ENCODE measurements at regions not wholly inside any gene's neighbourhood (a gene's known extent, or its start where the extent isn't known, plus 50 kb on each side); places are given as distances from the start of the nearest gene placed in this dataset.

DNA sequence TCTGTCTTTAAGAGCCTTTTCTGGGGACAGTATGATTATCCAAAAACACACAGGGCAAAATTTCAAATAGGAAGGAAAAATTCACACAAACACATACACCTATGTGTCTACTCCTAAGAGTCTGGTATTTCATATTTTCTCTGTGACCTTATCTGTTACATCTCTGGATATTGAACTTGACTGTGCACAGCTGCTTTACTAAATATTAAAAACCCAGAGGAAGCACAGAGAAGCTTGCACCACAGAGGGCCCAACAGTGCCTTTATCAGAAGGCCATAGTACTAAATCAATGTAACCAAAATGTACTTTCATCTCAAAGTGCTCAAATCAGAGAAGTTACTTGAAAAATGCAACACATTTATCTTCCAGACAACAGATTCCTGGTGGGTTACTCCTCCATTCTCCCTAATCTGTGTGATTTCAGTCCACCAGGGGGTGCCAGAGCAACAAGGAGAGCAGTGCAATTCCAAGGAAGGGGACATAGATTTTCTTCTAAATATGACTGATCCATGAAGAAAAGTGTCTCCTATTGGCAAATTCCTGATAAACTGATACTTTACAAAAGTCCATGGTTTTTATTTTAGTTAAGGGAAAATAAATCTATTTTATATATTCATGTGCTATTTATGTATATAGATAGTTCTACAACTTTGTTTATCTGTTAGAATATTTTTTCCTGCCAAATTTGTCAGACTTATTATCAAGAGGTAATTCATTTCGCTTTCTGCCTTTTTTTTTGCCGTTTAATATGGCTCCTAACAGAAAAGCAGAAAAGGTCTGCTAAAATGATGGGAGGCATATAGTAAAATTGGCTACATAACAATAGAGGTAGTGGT is 617.6 kb downstream of the LRFN5 start:
- Histone ChIP-seq H3K27me3 (ENCODE audit: control insufficient read depth, insufficient read depth, low read length) (no peaks in the 10 kb centered on the region), H3K36me3 (ENCODE audit: control insufficient read depth, insufficient read depth, low read length) (no peaks in the 10 kb centered on the region), H3K27ac (ENCODE audit: low read depth, low read length) (no peak overlapping the region), H3K4me3 (ENCODE audit: low read depth, low read length) (no peak overlapping the region), H3K4me1 (ENCODE audit: control insufficient read depth, insufficient read depth, low read length) (no peaks in the 10 kb centered on the region), H3K9me3 (ENCODE audit: control insufficient read depth, insufficient read depth, low read length) (no peaks in the 10 kb centered on the region), H3K9ac (ENCODE audit: low read depth, low read length) (no peak overlapping the region)

DNA sequence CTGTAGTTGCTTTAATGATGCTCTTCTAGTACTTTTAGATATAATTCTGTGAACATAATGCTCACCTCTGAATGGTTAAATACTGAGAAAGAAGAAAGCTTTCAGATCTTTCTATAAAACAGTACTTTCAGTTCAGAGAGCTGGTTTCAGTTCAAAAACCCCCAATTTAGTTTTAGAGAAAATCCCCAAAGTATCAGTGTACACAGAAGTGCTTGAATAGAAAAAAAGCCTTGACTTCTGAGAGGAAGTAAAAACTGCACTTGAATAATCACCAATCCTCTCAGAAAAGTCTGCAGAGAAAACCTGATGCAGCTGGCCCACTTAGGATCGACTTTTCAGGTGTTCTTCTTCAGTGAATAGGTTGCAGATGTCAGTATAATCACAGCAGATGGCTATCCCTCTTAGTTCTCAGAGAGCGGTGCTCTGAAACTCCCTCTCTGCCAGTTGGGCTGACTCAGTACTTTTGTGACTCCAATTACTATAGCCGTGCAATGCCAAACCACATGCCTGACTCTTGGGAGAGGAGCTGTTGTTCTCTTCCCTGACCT is 616.3 kb downstream of the LRFN5 start:
- no peaks in the 10 kb centered on the region for H3K4me1 ChIP-seq (ENCODE audit: control insufficient read depth, insufficient read depth, low read length)
- H3K27ac ChIP-seq (ENCODE audit: low read depth, low read length) = no peak overlapping the region
- H3K36me3 ChIP-seq (ENCODE audit: control insufficient read depth, insufficient read depth, low read length) = no peaks in the 10 kb centered on the region
- H3K9me3 ChIP-seq (ENCODE audit: control insufficient read depth, insufficient read depth, low read length) = no peaks in the 10 kb centered on the region
- H3K27me3 ChIP-seq (ENCODE audit: control insufficient read depth, insufficient read depth, low read length) = no peaks in the 10 kb centered on the region
- no peak overlapping the region for H3K9ac ChIP-seq (ENCODE audit: low read depth, low read length)
- no peak overlapping the region for H3K4me3 ChIP-seq (ENCODE audit: low read depth, low read length)

DNA sequence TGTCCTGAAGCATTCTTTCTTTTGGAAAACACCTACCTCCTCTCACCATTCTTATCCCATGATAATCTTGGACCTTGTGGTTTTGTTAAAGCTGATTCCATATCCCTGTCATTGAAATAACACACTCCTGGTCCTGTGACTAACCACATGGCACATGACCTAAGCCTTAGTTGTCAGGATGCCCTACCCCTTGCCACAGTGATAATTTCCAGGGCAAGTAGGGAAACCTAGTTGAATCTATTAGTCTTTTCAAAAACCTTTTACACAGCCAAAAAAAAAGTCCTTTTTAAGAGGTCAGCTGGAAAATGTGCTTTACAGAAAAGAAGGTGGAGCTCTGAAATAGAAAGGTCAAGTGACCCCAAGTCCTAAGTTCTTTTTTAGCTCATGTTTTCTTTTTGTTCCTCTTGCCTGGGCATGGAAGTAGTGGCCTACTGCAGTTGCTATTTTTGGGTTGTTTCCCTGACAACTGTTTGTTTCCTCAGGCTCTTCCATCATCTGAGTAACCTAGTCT is 608.4 kb downstream of the LRFN5 start:
- Histone ChIP-seq H3K27ac (ENCODE audit: low read depth, low read length) (no peak overlapping the region), H3K4me3 (ENCODE audit: low read depth, low read length) (no peak overlapping the region), H3K27me3 (ENCODE audit: control insufficient read depth, insufficient read depth, low read length) (no peaks in the 10 kb centered on the region), H3K9ac (ENCODE audit: low read depth, low read length) (no peak overlapping the region), H3K36me3 (ENCODE audit: control insufficient read depth, insufficient read depth, low read length) (no peaks in the 10 kb centered on the region), H3K4me1 (ENCODE audit: control insufficient read depth, insufficient read depth, low read length) (no peaks in the 10 kb centered on the region), H3K9me3 (ENCODE audit: control insufficient read depth, insufficient read depth, low read length) (no peaks in the 10 kb centered on the region)

DNA sequence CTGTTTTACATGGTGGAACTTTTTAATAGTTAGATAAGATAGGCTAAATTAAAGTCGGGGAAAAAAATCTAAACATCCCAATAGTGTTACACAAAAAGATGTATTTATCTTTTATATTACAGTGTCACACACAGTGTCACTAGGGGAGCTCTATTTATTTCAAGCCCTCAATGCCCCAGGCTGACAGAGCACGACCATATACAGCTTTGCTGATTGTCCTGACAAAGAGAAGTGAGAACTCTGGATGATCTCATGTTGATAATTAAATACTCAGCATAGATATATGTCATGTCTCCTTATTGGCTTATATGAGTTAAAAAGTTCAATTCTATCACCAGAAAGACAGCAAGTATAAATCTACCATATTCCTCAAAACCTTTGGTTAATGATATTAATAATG is 594.3 kb downstream of the LRFN5 start:
- Histone ChIP-seq H3K4me3 (ENCODE audit: low read depth, low read length) (no peak overlapping the region), H3K4me1 (ENCODE audit: control insufficient read depth, insufficient read depth, low read length) (no peaks in the 10 kb centered on the region), H3K27ac (ENCODE audit: low read depth, low read length) (no peak overlapping the region), H3K36me3 (ENCODE audit: control insufficient read depth, insufficient read depth, low read length) (no peaks in the 10 kb centered on the region), H3K9me3 (ENCODE audit: control insufficient read depth, insufficient read depth, low read length) (no peaks in the 10 kb centered on the region), H3K9ac (ENCODE audit: low read depth, low read length) (no peak overlapping the region), H3K27me3 (ENCODE audit: control insufficient read depth, insufficient read depth, low read length) (no peaks in the 10 kb centered on the region)

DNA sequence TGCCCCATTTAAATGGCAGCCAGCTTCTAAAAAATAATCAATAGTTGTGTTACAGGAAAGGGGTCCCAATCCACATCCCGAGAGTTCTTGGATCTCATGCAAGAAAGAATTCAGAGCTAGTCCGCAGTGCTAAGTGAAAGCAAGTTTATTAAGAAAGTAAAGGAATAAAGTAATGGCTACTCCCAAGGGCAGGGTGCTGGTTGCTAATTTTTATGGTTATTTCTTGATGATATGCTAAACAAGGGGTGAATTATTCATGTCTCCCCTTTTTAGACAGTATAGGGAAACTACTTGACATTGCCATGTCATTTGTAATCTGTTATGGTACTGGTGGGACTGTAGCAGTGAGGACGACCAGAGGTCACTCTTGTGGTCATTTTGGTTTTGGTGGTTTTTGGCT is 591.3 kb downstream of the LRFN5 start:
- Histone ChIP-seq H3K27ac (ENCODE audit: low read depth, low read length) (no peak overlapping the region), H3K27me3 (ENCODE audit: control insufficient read depth, insufficient read depth, low read length) (no peaks in the 10 kb centered on the region), H3K36me3 (ENCODE audit: control insufficient read depth, insufficient read depth, low read length) (no peaks in the 10 kb centered on the region), H3K9me3 (ENCODE audit: control insufficient read depth, insufficient read depth, low read length) (no peaks in the 10 kb centered on the region), H3K4me3 (ENCODE audit: low read depth, low read length) (no peak overlapping the region), H3K4me1 (ENCODE audit: control insufficient read depth, insufficient read depth, low read length) (peaks cover 5% of the 10 kb centered on the region; the same call in 1 of the 2 replicates), H3K9ac (ENCODE audit: low read depth, low read length) (no peak overlapping the region)

DNA sequence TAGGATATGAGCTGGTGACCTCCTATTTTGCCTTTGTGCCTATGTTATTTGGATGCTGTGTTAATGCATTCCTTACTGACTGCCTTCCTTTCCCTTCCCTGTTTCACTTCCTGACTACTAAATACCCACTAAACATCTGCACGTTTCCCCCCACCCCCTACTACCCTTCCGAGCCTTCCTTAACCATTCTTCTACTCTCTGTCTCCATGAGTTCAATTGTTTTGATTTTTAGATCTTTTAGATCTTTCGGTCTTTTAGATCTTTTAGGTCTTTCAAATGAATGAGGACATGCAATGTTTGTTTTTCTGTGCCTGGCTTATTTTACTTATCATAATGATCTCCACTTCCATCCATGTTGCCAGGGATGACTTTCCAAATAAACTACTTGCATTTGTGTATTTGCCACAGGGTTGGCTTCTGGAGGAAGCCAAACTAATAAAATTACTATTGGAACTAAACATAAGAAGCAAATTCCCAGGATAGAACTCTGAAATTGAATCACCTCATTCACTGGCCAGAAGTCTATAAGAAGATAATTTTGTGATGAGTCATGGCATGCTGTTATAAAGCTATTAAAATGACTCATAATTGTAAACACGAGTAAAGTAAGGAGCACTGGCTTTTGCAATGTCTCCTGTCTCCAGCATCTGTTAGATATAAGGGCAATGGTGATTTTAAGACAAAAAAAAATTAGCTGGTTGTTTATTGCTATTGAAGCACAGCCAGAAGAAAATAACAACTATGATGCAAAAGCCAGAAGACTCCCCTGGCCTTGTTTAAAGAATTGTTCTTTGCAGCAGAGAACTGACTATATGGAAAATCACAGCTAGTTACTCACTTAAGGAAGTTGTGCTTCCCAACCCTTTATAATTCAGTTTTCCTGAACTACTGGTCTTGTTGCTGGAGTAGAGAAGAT is 586.3 kb downstream of the LRFN5 start:
- H3K9me3 ChIP-seq (ENCODE audit: control insufficient read depth, insufficient read depth, low read length) = no peaks in the 10 kb centered on the region
- H3K4me1 ChIP-seq (ENCODE audit: control insufficient read depth, insufficient read depth, low read length) = peaks cover 10% of the 10 kb centered on the region; the same call in 1 of the 2 replicates
- H3K27me3 ChIP-seq (ENCODE audit: control insufficient read depth, insufficient read depth, low read length) = no peaks in the 10 kb centered on the region
- no peak overlapping the region for H3K27ac ChIP-seq (ENCODE audit: low read depth, low read length)
- no peaks in the 10 kb centered on the region for H3K36me3 ChIP-seq (ENCODE audit: control insufficient read depth, insufficient read depth, low read length)
- no peak overlapping the region for H3K4me3 ChIP-seq (ENCODE audit: low read depth, low read length)
- no peak overlapping the region for H3K9ac ChIP-seq (ENCODE audit: low read depth, low read length)

DNA sequence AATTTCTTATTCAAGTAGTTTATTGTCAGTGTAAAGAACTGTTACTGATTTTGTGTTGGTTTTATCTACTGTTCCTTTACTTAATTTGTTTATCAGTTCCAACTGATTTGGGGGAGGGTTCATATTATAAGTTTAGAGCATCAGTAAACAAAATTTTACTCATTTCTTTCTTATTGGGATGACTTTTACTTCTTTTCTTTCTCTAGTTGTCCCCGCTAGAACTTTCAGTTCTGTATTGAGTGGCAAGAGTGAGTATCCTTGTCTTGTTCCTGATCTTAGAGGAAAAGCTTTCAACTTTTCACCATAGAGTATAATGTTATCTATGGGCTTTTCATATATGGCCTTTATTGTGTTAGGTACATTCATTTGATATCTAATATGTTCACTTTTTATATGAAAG is 584.1 kb downstream of the LRFN5 start:
- Histone ChIP-seq H3K27ac (ENCODE audit: low read depth, low read length) (no peak overlapping the region), H3K9ac (ENCODE audit: low read depth, low read length) (no peak overlapping the region), H3K36me3 (ENCODE audit: control insufficient read depth, insufficient read depth, low read length) (no peaks in the 10 kb centered on the region), H3K4me3 (ENCODE audit: low read depth, low read length) (no peak overlapping the region), H3K27me3 (ENCODE audit: control insufficient read depth, insufficient read depth, low read length) (no peaks in the 10 kb centered on the region), H3K4me1 (ENCODE audit: control insufficient read depth, insufficient read depth, low read length) (peaks cover 10% of the 10 kb centered on the region; the same call in 1 of the 2 replicates), H3K9me3 (ENCODE audit: control insufficient read depth, insufficient read depth, low read length) (no peaks in the 10 kb centered on the region)

DNA sequence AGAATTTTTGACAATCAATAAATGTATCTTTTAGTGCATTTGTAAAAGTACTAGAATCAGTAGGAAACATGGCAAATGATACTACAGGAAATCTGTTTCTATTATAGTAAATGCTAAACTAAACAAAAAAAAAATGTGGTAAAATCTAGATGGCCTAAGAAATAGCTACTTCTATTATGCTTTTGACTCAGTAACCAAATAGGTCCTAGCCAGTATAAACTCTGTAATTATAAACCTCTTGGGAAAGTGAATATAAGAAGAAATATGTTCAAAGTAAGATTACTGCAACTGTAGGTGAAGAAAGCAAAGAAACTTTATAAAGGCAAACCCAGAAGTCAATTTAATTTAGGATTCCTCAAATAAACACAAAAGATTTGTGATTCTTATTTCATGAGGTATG is 581.2 kb downstream of the LRFN5 start:
- Histone ChIP-seq H3K4me1 (ENCODE audit: control insufficient read depth, insufficient read depth, low read length) (peaks cover 4% of the 10 kb centered on the region; the same call in 1 of the 2 replicates), H3K27ac (ENCODE audit: low read depth, low read length) (no peak overlapping the region), H3K36me3 (ENCODE audit: control insufficient read depth, insufficient read depth, low read length) (no peaks in the 10 kb centered on the region), H3K9ac (ENCODE audit: low read depth, low read length) (no peak overlapping the region), H3K4me3 (ENCODE audit: low read depth, low read length) (no peak overlapping the region), H3K9me3 (ENCODE audit: control insufficient read depth, insufficient read depth, low read length) (no peaks in the 10 kb centered on the region), H3K27me3 (ENCODE audit: control insufficient read depth, insufficient read depth, low read length) (no peaks in the 10 kb centered on the region)

DNA sequence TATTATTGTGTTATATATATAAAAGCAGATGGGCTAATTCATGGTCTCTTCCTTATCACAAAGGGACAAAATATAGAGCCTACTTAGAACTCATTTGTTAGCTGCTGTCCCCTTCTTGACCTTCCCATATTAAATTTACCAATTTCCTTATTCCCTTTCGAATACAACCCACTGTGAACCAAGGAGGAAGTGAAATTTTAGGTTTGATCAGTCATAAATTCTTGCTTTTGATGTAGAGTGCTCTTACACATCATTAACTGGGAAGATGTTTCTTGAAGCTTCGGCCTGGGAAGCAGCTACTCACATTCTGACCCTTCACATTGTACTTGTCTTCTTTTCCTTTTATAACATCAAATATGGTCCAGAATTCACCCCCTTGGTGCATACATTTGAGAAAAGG is 579.0 kb downstream of the LRFN5 start:
- Histone ChIP-seq H3K27me3 (ENCODE audit: control insufficient read depth, insufficient read depth, low read length) (no peaks in the 10 kb centered on the region), H3K4me3 (ENCODE audit: low read depth, low read length) (no peak overlapping the region), H3K4me1 (ENCODE audit: control insufficient read depth, insufficient read depth, low read length) (no peaks in the 10 kb centered on the region), H3K36me3 (ENCODE audit: control insufficient read depth, insufficient read depth, low read length) (no peaks in the 10 kb centered on the region), H3K9me3 (ENCODE audit: control insufficient read depth, insufficient read depth, low read length) (no peaks in the 10 kb centered on the region), H3K9ac (ENCODE audit: low read depth, low read length) (no peak overlapping the region), H3K27ac (ENCODE audit: low read depth, low read length) (no peak overlapping the region)

DNA sequence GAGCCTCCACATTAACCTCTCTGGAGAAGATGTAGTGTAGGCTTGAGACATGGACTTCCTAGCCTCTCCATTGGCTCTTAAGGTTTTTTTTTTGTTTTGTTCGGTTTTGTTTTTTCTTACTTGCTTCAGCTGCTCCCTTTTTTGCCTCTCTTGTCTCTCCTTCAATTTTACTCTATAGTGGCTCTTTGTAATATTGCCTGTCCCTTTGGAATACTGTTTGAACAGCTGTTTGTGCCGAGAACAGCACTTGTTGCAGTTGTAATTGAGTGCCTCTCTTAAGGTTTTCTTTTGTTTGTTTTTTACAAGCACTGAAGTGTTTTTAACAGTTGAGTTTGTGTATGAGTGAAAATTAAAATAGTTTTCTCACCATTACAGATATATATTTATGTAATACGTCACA is 567.7 kb downstream of the LRFN5 start:
- Histone ChIP-seq H3K9me3 (ENCODE audit: control insufficient read depth, insufficient read depth, low read length) (no peaks in the 10 kb centered on the region), H3K27ac (ENCODE audit: low read depth, low read length) (no peak overlapping the region), H3K9ac (ENCODE audit: low read depth, low read length) (no peak overlapping the region), H3K27me3 (ENCODE audit: control insufficient read depth, insufficient read depth, low read length) (no peaks in the 10 kb centered on the region), H3K4me3 (ENCODE audit: low read depth, low read length) (no peak overlapping the region), H3K4me1 (ENCODE audit: control insufficient read depth, insufficient read depth, low read length) (no peaks in the 10 kb centered on the region), H3K36me3 (ENCODE audit: control insufficient read depth, insufficient read depth, low read length) (no peaks in the 10 kb centered on the region)

All from HUES48 (cell line).